ENCODE measurements at regions not wholly inside any gene's neighbourhood (a gene's known extent, or its start where the extent isn't known, plus 50 kb on each side); places are given as distances from the start of the nearest gene placed in this dataset.

GRCh38 chr3:102646557-102646956 is 211.7 kb downstream of the ZPLD1 start:
- Histone ChIP-seq H3K27ac (no peak overlapping the region), H3K9me3 (no peaks in the 10 kb centered on the region), H3K36me3 (no peaks in the 10 kb centered on the region), H3K4me3 (no peak overlapping the region), H3K4me1 (no peaks in the 10 kb centered on the region), H3K27me3 (no peaks in the 10 kb centered on the region)
- no peak for DNase-seq (ENCODE audit: extremely low spot score in 2 of 2)
- intact Hi-C loops (cut with DNase I) = no loop called here
- TF ChIP-seq CTCF (IDR thresholded peaks at IDR 0.05) = no peak
- no peak for TF ChIP-seq POLR2AphosphoS5 (IDR thresholded peaks at IDR 0.05; ENCODE audit: insufficient read depth in 1 of 2, low read depth in 1 of 2)
- no peak for TF ChIP-seq POLR2A (IDR thresholded peaks at IDR 0.05)

GRCh38 chr3:102660653-102661052 is 225.8 kb downstream of the ZPLD1 start:
- no peaks in the 10 kb centered on the region for H3K36me3 ChIP-seq
- intact Hi-C loops (cut with DNase I) = no loop called here
- TF ChIP-seq POLR2A (IDR thresholded peaks at IDR 0.05) (no peak), POLR2AphosphoS5 (IDR thresholded peaks at IDR 0.05; ENCODE audit: insufficient read depth in 1 of 2, low read depth in 1 of 2) (no peak), CTCF (IDR thresholded peaks at IDR 0.05) (no peak)

GRCh38 chr3:102661707-102662497 is 227.1 kb downstream of the ZPLD1 start:
- Histone ChIP-seq H3K27me3 (no peaks in the 10 kb centered on the region), H3K4me1 (no peaks in the 10 kb centered on the region), H3K9me3 (no peaks in the 10 kb centered on the region), H3K4me3 (no peak overlapping the region), H3K27ac (no peak overlapping the region), H3K36me3 (no peaks in the 10 kb centered on the region)
- intact Hi-C loops (cut with DNase I) = no loop called here
- DNase-seq (ENCODE audit: extremely low spot score in 2 of 2) = no peak
- no peak for TF ChIP-seq POLR2A (IDR thresholded peaks at IDR 0.05)
- TF ChIP-seq POLR2AphosphoS5 (IDR thresholded peaks at IDR 0.05; ENCODE audit: insufficient read depth in 1 of 2, low read depth in 1 of 2) = no peak

More at GRCh38 chr3:102660653-102661052, 225.8 kb downstream of the ZPLD1 start:
- H3K9me3 ChIP-seq = no peaks in the 10 kb centered on the region
- no peak overlapping the region for H3K27ac ChIP-seq
- no peak for DNase-seq (ENCODE audit: extremely low spot score in 2 of 2)
- H3K4me3 ChIP-seq = no peak overlapping the region
- no peaks in the 10 kb centered on the region for H3K27me3 ChIP-seq
- H3K4me1 ChIP-seq = no peaks in the 10 kb centered on the region

GRCh38 chr3:102662498-102662772 is 227.6 kb downstream of the ZPLD1 start:
- H3K27me3 ChIP-seq = no peaks in the 10 kb centered on the region
- no peak for TF ChIP-seq POLR2A (IDR thresholded peaks at IDR 0.05)
- no peak for TF ChIP-seq POLR2AphosphoS5 (IDR thresholded peaks at IDR 0.05; ENCODE audit: insufficient read depth in 1 of 2, low read depth in 1 of 2)
- no peak for TF ChIP-seq CTCF (IDR thresholded peaks at IDR 0.05)
- no peaks in the 10 kb centered on the region for H3K9me3 ChIP-seq
- H3K27ac ChIP-seq = no peak overlapping the region
- H3K4me3 ChIP-seq = no peak overlapping the region
- intact Hi-C loops (cut with DNase I) = no loop called here
- DNase-seq (ENCODE audit: extremely low spot score in 2 of 2) = no peak
- no peaks in the 10 kb centered on the region for H3K4me1 ChIP-seq
- H3K36me3 ChIP-seq = no peaks in the 10 kb centered on the region

- H3K36me3 ChIP-seq = no peaks in the 10 kb centered on the region
- H3K9me3 ChIP-seq = no peaks in the 10 kb centered on the region
- intact Hi-C loops (cut with DNase I) = no loop called here
- no peak overlapping the region for H3K4me3 ChIP-seq
- DNase-seq (ENCODE audit: extremely low spot score in 2 of 2) = no peak
- TF ChIP-seq POLR2AphosphoS5 (IDR thresholded peaks at IDR 0.05; ENCODE audit: insufficient read depth in 1 of 2, low read depth in 1 of 2) (no peak), CTCF (IDR thresholded peaks at IDR 0.05) (no peak), POLR2A (IDR thresholded peaks at IDR 0.05) (no peak)
- no peaks in the 10 kb centered on the region for H3K4me1 ChIP-seq
- H3K27me3 ChIP-seq = no peaks in the 10 kb centered on the region
- H3K27ac ChIP-seq = no peak overlapping the region
Measured at GRCh38 chr3:102664126-102664525, 229.3 kb downstream of the ZPLD1 start.
